GM12878 (cell line): ENCODE measurements at regions not wholly inside any gene's neighbourhood (a gene's known extent, or its start where the extent isn't known, plus 50 kb on each side); places are given as distances from the start of the nearest gene placed in this dataset.

Experiments used
- ATAC-seq: fragments of 200-7000 bp; cut with Tn5 transposase; 3 replicates; pipeline ENCODE4 v1.9.1; 2020; ENCODE audit warnings: mild to moderate bottlenecking, moderate library complexity
- BruUV-seq: library from RNA; stranded (reverse); fragments of 400-500 nt; replicated peaks from 2 replicates; lab custom pipeline; 2021; lab: Mats Ljungman, UMichigan
- CTCF ChIA-PET: fragments of 300-600 bp; sonication (Branson Sonifier 250); formaldehyde crosslinking; extraction: SDS; loops from one replicate; lab custom pipeline; 2021; ENCODE audit warnings: inconsistent platforms; lab: Yijun Ruan, JAX
- POLR2A ChIA-PET: fragments of 350-600 bp; formaldehyde crosslinking; extraction: SDS; loops from one replicate; lab custom pipeline; 2021; ENCODE audit warnings: inconsistent platforms; lab: Charles Lee
- RAD21 ChIA-PET: fragments of 300-600 bp; sonication (Branson Sonifier 250); formaldehyde crosslinking; loops from one replicate; lab custom pipeline; 2023; ENCODE audit warnings: antibody characterized with exemption; ENCODE audit not compliant: unreplicated experiment; lab: Charles Lee
- SMC1A ChIA-PET: fragments of 300-600 bp; sonication (Branson Sonifier 250); formaldehyde crosslinking; loops from one replicate; lab custom pipeline; 2023; ENCODE audit not compliant: unreplicated experiment, uncharacterized antibody; lab: Charles Lee
- DNase-seq: peaks from one replicate; pipeline ENCODE4 v3.0.0-alpha.2; 2011; ENCODE audit warnings: low read depth, low spot score
- FAIRE-seq: peaks from 3 replicates; lab custom pipeline; 2011; peaks lifted over from hg19 to GRCh38; lab: Jason Lieb, UNC
- H2AFZ ChIP-seq: 2 replicates; pipeline ENCODE4 v1.6.0; 2011; ENCODE audit warnings: low read depth, low read length, control low read depth; ENCODE audit not compliant: control insufficient read depth
- H3K27ac ChIP-seq: 2 replicates; pipeline ENCODE4 v1.5.1; 2011; ENCODE audit warnings: control low read depth; ENCODE audit not compliant: control insufficient read depth, insufficient read depth
- H3K27me3 ChIP-seq, 2 experiments: replicated peaks in 1 of 2; 2 replicates each; pipeline versions ENCODE4 v1.6.0 to v1.6.1; 2011; ENCODE audit warnings: low read length in 1 of 2; ENCODE audit not compliant: control insufficient read depth in 2 of 2, insufficient read depth in 2 of 2
- H3K36me3 ChIP-seq, 2 experiments: 2 replicates each; pipeline ENCODE4 v1.5.1; 2011; ENCODE audit warnings: low read length in 1 of 2; ENCODE audit not compliant: control insufficient read depth in 2 of 2, insufficient read depth in 2 of 2
- H3K4me1 ChIP-seq: 2 replicates; pipeline ENCODE4 v1.6.1; 2011; ENCODE audit warnings: mild to moderate bottlenecking, low read length, moderate library complexity, mixed read lengths; ENCODE audit not compliant: control insufficient read depth, insufficient read depth
- H3K4me2 ChIP-seq: 2 replicates; pipeline ENCODE4 v1.6.0; 2011; ENCODE audit warnings: control low read depth; ENCODE audit not compliant: control insufficient read depth, insufficient read depth
- H3K4me3 ChIP-seq: fragments of 200-600 bp; sonication (generic); 2 replicates; pipeline ENCODE4 v1.5.1; 2016
- H3K79me2 ChIP-seq: 2 replicates; pipeline ENCODE4 v1.6.0; 2011; ENCODE audit warnings: low read length; ENCODE audit not compliant: control insufficient read depth, insufficient read depth
- H3K9ac ChIP-seq: 2 replicates; pipeline ENCODE4 v1.8.0; 2011; ENCODE audit warnings: low read length, control low read depth, mixed read lengths; ENCODE audit not compliant: control insufficient read depth, insufficient read depth
- H3K9me3 ChIP-seq: replicated peaks from 3 replicates; pipeline ENCODE4 v1.5.1; 2011; ENCODE audit warnings: mild to moderate bottlenecking, low read length; ENCODE audit not compliant: control insufficient read depth, insufficient read depth
- H4K20me1 ChIP-seq: 2 replicates; pipeline ENCODE4 v1.6.0; 2011; ENCODE audit not compliant: control insufficient read depth, insufficient read depth
- BACH1 ChIP-seq: fragments of 450-650 bp; IDR thresholded peaks from 2 replicates; pipeline ENCODE4 v1.6.1; 2017; ENCODE audit warnings: mild to moderate bottlenecking, borderline replicate concordance
- POLR2AphosphoS2 ChIP-seq: IDR thresholded peaks from 2 replicates; pipeline ENCODE4 v1.6.1; 2011; ENCODE audit warnings: low read depth, mild to moderate bottlenecking, low read length, improper control_type of control experiment, moderate library complexity
- ZBTB11 ChIP-seq: fragments of 450-650 bp; formaldehyde crosslinking; IDR thresholded peaks from 2 replicates; pipeline ENCODE4 v1.5.0; 2022; ENCODE audit warnings: mild to moderate bottlenecking, missing genetic modification characterization
- WGBS: methylation state at CpG from one replicate; pipeline ENCODE4 v1.1.6; 2016; ENCODE audit warnings: low lambda C conversion rate; ENCODE audit not compliant: insufficient replicate concordance, insufficient coverage; ENCODE audit errors: missing lambda C conversion rate; 5-methylcytosine and 5-hydroxymethylcytosine counted together
- in situ Hi-C: fragments of 300-500 bp; cut with MboI; formaldehyde crosslinking; loops from 9 replicates; pipeline ENCODE4 v1.14.3; 2018; ENCODE audit warnings: mixed read lengths
- intact Hi-C: fragments of 100-400 bp; cut with micrococcal nuclease; formaldehyde crosslinking; loops from one replicate; pipeline ENCODE4 v1.14.2; 2022; ENCODE audit not compliant: unreplicated experiment

- no peak for TF ChIP-seq ZBTB11 (CRISPR knock-in tag)
- TF ChIP-seq, all 136 proteins: peak for 0
Observed at GRCh38 chr4:187135878-187136277, 412.2 kb upstream of the FAT1 start (continued).

GRCh38 chr4:187139141-187139540, 415.5 kb upstream of the FAT1 start:
- no TSS peak for BruUV-seq
- CTCF ChIA-PET, result no interaction called here

More at GRCh38 chr4:187139141-187139540, 415.5 kb upstream of the FAT1 start:
- POLR2A ChIA-PET, result no interaction called here
- H3K4me3 ChIP-seq, result no peak overlapping the region
- H3K27ac ChIP-seq, result no peak overlapping the region
- H3K36me3 ChIP-seq, result no peaks in the 10 kb centered on the region
- H3K4me1 ChIP-seq, result no peaks in the 10 kb centered on the region
- WGBS, result 47% methylated on average over 4 of the region's 4 CpGs
- no peak for FAIRE-seq
- SMC1A ChIA-PET, result interaction anchor here (0.6 kb wide), 1 partner anchor 1710 kb away, joined by 3 read pairs; no protein-coding TSS in a partner anchor
- in situ Hi-C loops, result no loop called here
- intact Hi-C loops, result no loop called here
- H3K79me2 ChIP-seq, result no peaks in the 10 kb centered on the region
- H3K9me3 ChIP-seq, result no peaks in the 10 kb centered on the region
- H3K27me3 ChIP-seq, result no peaks in the 10 kb centered on the region
- no peak for DNase-seq
- RAD21 ChIA-PET, result no interaction called here
- no peak overlapping the region for H3K9ac ChIP-seq
- H3K4me2 ChIP-seq, result no peak overlapping the region
- no peak for TF ChIP-seq BACH1
- no peak for TF ChIP-seq POLR2AphosphoS2
- H4K20me1 ChIP-seq, result no peaks in the 10 kb centered on the region
- ATAC-seq, result no peak
- H2AFZ ChIP-seq, result no peak overlapping the region
